Neural cell (in vitro differentiated cells): ENCODE measurements at regions not wholly inside any gene's neighbourhood (a gene's known extent, or its start where the extent isn't known, plus 50 kb on each side); places are given as distances from the start of the nearest gene placed in this dataset.

Experiments used
- EZH2 ChIP-seq: fragments of 200-600, 300-800 bp; shearing (Covaris generic), sonication (generic); IDR thresholded peaks from 2 replicates; pipeline ENCODE4 v1.6.1; 2014; ENCODE audit warnings: antibody characterized with exemption, low read length, borderline replicate concordance, mild to moderate bottlenecking; ENCODE audit not compliant: insufficient read depth, poor library complexity, severe bottlenecking
- POLR2AphosphoS5 ChIP-seq: IDR thresholded peaks from 2 replicates; pipeline ENCODE4 v1.6.1; 2012
- RAD21 ChIP-seq: fragments of 450-650 bp; conservative IDR thresholded peaks from 2 replicates; pipeline ENCODE4 v1.6.1; 2014; ENCODE audit warnings: antibody characterized with exemption, mild to moderate bottlenecking, moderate library complexity
- REST ChIP-seq: IDR thresholded peaks from 2 replicates; pipeline ENCODE4 v1.6.1; 2012; ENCODE audit warnings: borderline replicate concordance
- SMC3 ChIP-seq: fragments of 450-650 bp; conservative IDR thresholded peaks from 2 replicates; pipeline ENCODE4 v1.6.1; 2014; ENCODE audit warnings: antibody characterized with exemption, mild to moderate bottlenecking, moderate library complexity; ENCODE audit not compliant: poor library complexity
- TAF1 ChIP-seq: IDR thresholded peaks from 2 replicates; pipeline ENCODE4 v1.6.1; 2012; ENCODE audit warnings: low read depth
- TF ChIP-seq, protein P1 (sequence below): fragments of 450-650 bp; IDR thresholded peaks from 2 replicates; pipeline ENCODE4 v1.5.1; 2014; ENCODE audit warnings: antibody characterized with exemption, mild to moderate bottlenecking, moderate library complexity; ENCODE audit not compliant: poor library complexity, severe bottlenecking

DNA sequence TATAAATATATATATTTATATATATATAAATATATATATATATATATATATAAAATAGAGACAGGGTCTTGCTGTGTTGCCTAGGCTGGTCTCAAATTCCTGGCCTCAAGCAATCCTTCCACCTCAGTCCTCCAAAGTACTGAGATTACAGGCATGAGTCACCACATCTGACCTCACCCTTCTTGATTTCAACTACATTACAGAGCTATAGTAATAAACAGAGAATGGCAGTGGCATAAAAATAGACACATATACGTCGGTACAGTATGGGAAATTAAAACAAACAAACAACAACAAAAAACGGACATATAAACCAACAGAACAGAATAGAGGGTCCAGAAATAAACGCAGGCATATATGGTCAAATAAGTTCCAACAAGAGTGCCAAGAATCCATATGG, 77.6 kb upstream of the PPP1R3A start:
- TF ChIP-seq EZH2 (no peak), RAD21 (no peak), POLR2AphosphoS5 (no peak), REST (no peak), TAF1 (no peak), SMC3 (no peak)
- TF ChIP-seq, protein P1, sequence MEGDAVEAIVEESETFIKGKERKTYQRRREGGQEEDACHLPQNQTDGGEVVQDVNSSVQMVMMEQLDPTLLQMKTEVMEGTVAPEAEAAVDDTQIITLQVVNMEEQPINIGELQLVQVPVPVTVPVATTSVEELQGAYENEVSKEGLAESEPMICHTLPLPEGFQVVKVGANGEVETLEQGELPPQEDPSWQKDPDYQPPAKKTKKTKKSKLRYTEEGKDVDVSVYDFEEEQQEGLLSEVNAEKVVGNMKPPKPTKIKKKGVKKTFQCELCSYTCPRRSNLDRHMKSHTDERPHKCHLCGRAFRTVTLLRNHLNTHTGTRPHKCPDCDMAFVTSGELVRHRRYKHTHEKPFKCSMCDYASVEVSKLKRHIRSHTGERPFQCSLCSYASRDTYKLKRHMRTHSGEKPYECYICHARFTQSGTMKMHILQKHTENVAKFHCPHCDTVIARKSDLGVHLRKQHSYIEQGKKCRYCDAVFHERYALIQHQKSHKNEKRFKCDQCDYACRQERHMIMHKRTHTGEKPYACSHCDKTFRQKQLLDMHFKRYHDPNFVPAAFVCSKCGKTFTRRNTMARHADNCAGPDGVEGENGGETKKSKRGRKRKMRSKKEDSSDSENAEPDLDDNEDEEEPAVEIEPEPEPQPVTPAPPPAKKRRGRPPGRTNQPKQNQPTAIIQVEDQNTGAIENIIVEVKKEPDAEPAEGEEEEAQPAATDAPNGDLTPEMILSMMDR, result no peak
